ENCODE measurements at regions not wholly inside any gene's neighbourhood (a gene's known extent, or its start where the extent isn't known, plus 50 kb on each side); places are given as distances from the start of the nearest gene placed in this dataset.

DNA sequence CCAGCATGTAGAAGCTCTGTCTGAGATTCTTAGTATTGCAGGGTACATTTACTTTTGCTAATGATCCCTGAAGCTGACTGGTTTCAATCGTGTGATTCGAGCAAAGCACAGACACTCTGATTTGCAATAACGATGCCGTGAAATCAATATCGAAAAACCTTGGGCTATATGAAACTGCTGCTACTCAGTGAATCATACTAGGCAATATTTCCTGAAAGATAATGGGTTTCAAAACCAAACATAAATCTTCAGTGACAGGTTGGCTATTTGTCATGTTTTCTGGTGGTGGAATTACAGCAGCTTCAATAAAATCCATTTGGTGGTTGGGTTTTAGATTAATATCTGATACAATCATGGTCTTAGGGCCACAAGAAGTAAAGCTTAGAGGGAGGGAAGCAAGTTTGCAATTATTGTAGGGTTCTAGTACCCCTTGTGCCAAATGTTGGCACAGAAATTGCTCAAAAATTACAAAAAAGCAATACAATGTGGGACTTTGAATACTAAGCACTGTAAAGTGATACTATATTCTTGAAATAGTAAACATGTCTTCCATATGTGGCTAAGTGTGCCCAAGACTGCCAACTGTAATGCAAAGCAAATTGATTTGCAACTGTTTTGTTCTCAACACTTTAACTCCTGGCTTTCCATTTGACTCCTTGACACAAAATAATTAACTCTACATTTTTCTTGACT is 112.4 kb upstream of the JAZF1 start:
- TF ChIP-seq, protein P1, sequence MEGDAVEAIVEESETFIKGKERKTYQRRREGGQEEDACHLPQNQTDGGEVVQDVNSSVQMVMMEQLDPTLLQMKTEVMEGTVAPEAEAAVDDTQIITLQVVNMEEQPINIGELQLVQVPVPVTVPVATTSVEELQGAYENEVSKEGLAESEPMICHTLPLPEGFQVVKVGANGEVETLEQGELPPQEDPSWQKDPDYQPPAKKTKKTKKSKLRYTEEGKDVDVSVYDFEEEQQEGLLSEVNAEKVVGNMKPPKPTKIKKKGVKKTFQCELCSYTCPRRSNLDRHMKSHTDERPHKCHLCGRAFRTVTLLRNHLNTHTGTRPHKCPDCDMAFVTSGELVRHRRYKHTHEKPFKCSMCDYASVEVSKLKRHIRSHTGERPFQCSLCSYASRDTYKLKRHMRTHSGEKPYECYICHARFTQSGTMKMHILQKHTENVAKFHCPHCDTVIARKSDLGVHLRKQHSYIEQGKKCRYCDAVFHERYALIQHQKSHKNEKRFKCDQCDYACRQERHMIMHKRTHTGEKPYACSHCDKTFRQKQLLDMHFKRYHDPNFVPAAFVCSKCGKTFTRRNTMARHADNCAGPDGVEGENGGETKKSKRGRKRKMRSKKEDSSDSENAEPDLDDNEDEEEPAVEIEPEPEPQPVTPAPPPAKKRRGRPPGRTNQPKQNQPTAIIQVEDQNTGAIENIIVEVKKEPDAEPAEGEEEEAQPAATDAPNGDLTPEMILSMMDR (IDR thresholded peaks at IDR 0.05): no peak
- no peak for TF ChIP-seq POLR2A (IDR thresholded peaks at IDR 0.05)
